ENCODE measurements at regions not wholly inside any gene's neighbourhood (a gene's known extent, or its start where the extent isn't known, plus 50 kb on each side); places are given as distances from the start of the nearest gene placed in this dataset.

DNA sequence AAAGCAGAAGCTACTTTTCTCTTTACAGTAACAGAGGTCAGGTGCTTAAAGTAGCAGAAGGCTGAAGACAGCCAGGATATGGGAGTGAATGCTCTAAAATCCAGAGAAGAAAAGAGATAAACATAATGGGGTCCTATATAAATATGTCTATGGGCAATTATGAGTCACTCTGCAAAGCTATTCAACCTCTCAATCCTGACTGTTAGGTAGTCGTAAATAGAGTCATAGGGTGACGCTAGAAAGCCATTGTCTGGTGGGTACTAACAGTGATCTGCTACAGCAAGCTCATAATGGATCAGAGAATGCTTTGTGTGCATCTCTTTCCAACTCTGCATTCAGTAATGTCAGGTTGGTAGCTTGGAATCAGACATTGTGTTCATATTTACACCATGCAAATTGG lies 53.5 kb upstream of the PDE5A start:
- H3K27ac ChIP-seq, result no peak overlapping the region
- no peak overlapping the region for H3K4me3 ChIP-seq

DNA sequence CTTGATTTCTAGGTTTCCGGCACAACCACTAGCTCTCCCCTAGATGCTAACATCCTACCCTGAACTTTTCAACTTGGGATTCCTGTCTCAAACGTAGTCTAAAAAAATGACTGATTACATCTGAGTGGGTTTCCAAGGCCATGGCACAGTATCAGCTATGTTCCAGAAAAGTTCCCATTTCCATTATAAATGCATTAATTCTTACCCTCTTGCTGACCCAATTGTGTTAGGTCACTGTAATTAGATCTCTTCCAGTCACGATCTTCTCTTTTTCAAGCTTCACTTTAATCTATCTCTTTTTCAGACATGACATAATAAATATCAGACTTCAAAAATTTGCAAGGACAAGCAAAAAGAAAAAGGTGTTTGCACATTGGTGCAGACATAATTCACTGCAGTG lies 50.6 kb upstream of the PDE5A start:
- Histone ChIP-seq H3K27ac (no peak overlapping the region), H3K4me3 (no peak overlapping the region)

DNA sequence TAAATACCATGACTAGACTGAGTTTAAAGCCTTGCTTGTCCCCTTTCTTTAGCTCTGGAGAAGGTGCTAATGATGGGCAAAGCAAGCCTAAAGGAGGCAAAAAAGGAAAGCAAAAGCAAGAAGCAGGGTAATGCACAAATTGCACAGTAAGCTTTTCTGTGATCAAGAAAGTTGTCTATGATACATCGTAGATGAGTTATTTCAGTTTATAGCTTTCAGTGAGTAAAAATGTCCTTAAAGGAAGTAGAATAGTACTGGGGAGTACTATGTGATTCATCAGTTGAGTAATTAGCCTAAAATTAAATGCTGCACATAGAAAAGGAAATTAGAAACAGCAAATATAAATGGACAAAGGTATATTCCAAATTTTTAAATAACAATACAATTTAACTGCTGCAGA lies 50.2 kb upstream of the PDE5A start:
- no peak overlapping the region for H3K4me3 ChIP-seq
- H3K27ac ChIP-seq, result no peak overlapping the region
